A673 (cell line): ENCODE measurements at regions not wholly inside any gene's neighbourhood (a gene's known extent, or its start where the extent isn't known, plus 50 kb on each side); places are given as distances from the start of the nearest gene placed in this dataset.

ENCODE experiments used
- EZH2 ChIP-seq: fragments of 200-600 bp; sonication (generic); IDR thresholded peaks from 2 replicates; pipeline ENCODE4 v1.6.1; 2017; ENCODE audit warnings: borderline replicate concordance, low read depth, mild to moderate bottlenecking, mixed read lengths, antibody characterized with exemption, low read length; ENCODE audit not compliant: poor library complexity, severe bottlenecking
- TF ChIP-seq, protein P1 (sequence below): fragments of 300-800, 200-600 bp; sonication (generic); conservative IDR thresholded peaks from 2 replicates; pipeline ENCODE4 v1.5.1; 2017; ENCODE audit warnings: low read depth, mild to moderate bottlenecking, antibody characterized with exemption, low read length, moderate library complexity, mixed read lengths

GRCh38 chr13:83216479-83217245 lies 665.6 kb downstream of the SLITRK1 start:
- no peak for TF ChIP-seq EZH2
- TF ChIP-seq, protein P1, sequence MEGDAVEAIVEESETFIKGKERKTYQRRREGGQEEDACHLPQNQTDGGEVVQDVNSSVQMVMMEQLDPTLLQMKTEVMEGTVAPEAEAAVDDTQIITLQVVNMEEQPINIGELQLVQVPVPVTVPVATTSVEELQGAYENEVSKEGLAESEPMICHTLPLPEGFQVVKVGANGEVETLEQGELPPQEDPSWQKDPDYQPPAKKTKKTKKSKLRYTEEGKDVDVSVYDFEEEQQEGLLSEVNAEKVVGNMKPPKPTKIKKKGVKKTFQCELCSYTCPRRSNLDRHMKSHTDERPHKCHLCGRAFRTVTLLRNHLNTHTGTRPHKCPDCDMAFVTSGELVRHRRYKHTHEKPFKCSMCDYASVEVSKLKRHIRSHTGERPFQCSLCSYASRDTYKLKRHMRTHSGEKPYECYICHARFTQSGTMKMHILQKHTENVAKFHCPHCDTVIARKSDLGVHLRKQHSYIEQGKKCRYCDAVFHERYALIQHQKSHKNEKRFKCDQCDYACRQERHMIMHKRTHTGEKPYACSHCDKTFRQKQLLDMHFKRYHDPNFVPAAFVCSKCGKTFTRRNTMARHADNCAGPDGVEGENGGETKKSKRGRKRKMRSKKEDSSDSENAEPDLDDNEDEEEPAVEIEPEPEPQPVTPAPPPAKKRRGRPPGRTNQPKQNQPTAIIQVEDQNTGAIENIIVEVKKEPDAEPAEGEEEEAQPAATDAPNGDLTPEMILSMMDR = no peak
